ENCODE measurements at regions not wholly inside any gene's neighbourhood (a gene's known extent, or its start where the extent isn't known, plus 50 kb on each side); places are given as distances from the start of the nearest gene placed in this dataset.

DNA sequence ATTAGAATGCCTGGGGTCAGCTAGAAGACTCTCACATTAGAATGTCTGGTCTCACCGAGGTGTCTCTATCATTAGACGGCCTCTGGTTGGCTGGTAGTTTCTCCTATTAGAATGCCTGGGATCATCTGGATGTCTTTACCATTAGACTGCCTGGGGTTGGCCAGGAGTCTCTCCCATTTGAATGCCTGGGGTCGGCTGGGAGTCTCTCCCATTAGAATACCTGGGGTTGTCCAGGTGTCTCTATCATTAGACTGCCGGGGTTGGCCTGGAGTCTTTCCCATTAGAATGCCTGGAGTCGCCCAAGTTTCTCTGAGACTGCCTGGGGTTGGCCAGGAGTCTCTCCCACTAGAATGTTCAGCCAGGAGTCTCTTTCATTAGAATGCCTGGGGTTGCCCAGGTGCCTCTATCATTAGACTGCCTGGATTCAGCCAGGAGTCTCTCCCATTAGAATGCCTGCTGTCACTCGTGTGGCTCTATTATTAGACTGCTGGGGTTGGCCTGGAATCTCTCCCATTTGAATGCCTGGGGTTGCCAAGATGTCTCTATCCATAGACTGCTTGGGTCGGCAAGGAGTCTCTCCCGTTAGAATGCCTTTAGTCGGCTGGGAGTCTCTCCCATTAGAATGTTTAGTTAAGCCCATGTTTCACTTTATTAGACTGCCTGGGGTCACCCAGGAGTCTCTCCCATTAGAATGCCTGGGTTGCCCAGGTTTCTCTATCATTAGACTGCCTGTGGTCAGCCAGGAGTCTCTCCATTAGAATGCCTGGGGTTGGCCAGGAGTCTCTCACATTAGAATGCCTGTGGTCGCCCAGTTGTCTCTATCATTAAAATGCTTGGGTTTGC is 1467.8 kb downstream of the UQCRFS1 start:
- ATAC-seq: no peak
- peaks cover 49% of the 10 kb centered on the region for H3K27me3 Mint-ChIP-seq (ENCODE audit: low read depth)
- H3K4me3 Mint-ChIP-seq: no peak overlapping the region
- CTCF ChIA-PET: no interaction called here
- POLR2A ChIA-PET: no interaction called here
- peaks cover 4% of the 10 kb centered on the region for H3K4me1 Mint-ChIP-seq
- TF ChIP-seq, protein P1, sequence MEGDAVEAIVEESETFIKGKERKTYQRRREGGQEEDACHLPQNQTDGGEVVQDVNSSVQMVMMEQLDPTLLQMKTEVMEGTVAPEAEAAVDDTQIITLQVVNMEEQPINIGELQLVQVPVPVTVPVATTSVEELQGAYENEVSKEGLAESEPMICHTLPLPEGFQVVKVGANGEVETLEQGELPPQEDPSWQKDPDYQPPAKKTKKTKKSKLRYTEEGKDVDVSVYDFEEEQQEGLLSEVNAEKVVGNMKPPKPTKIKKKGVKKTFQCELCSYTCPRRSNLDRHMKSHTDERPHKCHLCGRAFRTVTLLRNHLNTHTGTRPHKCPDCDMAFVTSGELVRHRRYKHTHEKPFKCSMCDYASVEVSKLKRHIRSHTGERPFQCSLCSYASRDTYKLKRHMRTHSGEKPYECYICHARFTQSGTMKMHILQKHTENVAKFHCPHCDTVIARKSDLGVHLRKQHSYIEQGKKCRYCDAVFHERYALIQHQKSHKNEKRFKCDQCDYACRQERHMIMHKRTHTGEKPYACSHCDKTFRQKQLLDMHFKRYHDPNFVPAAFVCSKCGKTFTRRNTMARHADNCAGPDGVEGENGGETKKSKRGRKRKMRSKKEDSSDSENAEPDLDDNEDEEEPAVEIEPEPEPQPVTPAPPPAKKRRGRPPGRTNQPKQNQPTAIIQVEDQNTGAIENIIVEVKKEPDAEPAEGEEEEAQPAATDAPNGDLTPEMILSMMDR (IDR thresholded peaks at IDR 0.05): no peak
- TF ChIP-seq, protein P2, sequence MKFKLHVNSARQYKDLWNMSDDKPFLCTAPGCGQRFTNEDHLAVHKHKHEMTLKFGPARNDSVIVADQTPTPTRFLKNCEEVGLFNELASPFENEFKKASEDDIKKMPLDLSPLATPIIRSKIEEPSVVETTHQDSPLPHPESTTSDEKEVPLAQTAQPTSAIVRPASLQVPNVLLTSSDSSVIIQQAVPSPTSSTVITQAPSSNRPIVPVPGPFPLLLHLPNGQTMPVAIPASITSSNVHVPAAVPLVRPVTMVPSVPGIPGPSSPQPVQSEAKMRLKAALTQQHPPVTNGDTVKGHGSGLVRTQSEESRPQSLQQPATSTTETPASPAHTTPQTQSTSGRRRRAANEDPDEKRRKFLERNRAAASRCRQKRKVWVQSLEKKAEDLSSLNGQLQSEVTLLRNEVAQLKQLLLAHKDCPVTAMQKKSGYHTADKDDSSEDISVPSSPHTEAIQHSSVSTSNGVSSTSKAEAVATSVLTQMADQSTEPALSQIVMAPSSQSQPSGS (CRISPR knock-in tag; IDR thresholded peaks at IDR 0.05; ENCODE audit: borderline replicate concordance, low read depth): no peak
- TF ChIP-seq, protein P3, sequence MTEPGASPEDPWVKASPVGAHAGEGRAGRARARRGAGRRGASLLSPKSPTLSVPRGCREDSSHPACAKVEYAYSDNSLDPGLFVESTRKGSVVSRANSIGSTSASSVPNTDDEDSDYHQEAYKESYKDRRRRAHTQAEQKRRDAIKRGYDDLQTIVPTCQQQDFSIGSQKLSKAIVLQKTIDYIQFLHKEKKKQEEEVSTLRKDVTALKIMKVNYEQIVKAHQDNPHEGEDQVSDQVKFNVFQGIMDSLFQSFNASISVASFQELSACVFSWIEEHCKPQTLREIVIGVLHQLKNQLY (CRISPR knock-in tag; IDR thresholded peaks at IDR 0.05): no peak
- TF ChIP-seq TCF7 (CRISPR knock-in tag; IDR thresholded peaks at IDR 0.05; ENCODE audit: low read depth) (no peak), ZNF671 (CRISPR knock-in tag; IDR thresholded peaks at IDR 0.05) (no peak), ZNF263 (CRISPR knock-in tag; IDR thresholded peaks at IDR 0.05; ENCODE audit: low read depth) (no peak), CREB1 (CRISPR knock-in tag; IDR thresholded peaks at IDR 0.05) (no peak)
- TF ChIP-seq, protein P4, sequence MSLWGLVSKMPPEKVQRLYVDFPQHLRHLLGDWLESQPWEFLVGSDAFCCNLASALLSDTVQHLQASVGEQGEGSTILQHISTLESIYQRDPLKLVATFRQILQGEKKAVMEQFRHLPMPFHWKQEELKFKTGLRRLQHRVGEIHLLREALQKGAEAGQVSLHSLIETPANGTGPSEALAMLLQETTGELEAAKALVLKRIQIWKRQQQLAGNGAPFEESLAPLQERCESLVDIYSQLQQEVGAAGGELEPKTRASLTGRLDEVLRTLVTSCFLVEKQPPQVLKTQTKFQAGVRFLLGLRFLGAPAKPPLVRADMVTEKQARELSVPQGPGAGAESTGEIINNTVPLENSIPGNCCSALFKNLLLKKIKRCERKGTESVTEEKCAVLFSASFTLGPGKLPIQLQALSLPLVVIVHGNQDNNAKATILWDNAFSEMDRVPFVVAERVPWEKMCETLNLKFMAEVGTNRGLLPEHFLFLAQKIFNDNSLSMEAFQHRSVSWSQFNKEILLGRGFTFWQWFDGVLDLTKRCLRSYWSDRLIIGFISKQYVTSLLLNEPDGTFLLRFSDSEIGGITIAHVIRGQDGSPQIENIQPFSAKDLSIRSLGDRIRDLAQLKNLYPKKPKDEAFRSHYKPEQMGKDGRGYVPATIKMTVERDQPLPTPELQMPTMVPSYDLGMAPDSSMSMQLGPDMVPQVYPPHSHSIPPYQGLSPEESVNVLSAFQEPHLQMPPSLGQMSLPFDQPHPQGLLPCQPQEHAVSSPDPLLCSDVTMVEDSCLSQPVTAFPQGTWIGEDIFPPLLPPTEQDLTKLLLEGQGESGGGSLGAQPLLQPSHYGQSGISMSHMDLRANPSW (CRISPR knock-in tag; conservative IDR thresholded peaks at IDR 0.05; ENCODE audit: low read depth): no peak
- TF ChIP-seq, protein P5, sequence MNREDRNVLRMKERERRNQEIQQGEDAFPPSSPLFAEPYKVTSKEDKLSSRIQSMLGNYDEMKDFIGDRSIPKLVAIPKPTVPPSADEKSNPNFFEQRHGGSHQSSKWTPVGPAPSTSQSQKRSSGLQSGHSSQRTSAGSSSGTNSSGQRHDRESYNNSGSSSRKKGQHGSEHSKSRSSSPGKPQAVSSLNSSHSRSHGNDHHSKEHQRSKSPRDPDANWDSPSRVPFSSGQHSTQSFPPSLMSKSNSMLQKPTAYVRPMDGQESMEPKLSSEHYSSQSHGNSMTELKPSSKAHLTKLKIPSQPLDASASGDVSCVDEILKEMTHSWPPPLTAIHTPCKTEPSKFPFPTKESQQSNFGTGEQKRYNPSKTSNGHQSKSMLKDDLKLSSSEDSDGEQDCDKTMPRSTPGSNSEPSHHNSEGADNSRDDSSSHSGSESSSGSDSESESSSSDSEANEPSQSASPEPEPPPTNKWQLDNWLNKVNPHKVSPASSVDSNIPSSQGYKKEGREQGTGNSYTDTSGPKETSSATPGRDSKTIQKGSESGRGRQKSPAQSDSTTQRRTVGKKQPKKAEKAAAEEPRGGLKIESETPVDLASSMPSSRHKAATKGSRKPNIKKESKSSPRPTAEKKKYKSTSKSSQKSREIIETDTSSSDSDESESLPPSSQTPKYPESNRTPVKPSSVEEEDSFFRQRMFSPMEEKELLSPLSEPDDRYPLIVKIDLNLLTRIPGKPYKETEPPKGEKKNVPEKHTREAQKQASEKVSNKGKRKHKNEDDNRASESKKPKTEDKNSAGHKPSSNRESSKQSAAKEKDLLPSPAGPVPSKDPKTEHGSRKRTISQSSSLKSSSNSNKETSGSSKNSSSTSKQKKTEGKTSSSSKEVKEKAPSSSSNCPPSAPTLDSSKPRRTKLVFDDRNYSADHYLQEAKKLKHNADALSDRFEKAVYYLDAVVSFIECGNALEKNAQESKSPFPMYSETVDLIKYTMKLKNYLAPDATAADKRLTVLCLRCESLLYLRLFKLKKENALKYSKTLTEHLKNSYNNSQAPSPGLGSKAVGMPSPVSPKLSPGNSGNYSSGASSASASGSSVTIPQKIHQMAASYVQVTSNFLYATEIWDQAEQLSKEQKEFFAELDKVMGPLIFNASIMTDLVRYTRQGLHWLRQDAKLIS (CRISPR knock-in tag; IDR thresholded peaks at IDR 0.05; ENCODE audit: borderline replicate concordance): no peak
- TF ChIP-seq, protein P6, sequence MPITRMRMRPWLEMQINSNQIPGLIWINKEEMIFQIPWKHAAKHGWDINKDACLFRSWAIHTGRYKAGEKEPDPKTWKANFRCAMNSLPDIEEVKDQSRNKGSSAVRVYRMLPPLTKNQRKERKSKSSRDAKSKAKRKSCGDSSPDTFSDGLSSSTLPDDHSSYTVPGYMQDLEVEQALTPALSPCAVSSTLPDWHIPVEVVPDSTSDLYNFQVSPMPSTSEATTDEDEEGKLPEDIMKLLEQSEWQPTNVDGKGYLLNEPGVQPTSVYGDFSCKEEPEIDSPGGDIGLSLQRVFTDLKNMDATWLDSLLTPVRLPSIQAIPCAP (CRISPR knock-in tag; IDR thresholded peaks at IDR 0.05): no peak
- TF ChIP-seq, protein P7, sequence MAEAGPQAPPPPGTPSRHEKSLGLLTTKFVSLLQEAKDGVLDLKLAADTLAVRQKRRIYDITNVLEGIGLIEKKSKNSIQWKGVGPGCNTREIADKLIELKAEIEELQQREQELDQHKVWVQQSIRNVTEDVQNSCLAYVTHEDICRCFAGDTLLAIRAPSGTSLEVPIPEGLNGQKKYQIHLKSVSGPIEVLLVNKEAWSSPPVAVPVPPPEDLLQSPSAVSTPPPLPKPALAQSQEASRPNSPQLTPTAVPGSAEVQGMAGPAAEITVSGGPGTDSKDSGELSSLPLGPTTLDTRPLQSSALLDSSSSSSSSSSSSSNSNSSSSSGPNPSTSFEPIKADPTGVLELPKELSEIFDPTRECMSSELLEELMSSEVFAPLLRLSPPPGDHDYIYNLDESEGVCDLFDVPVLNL (CRISPR knock-in tag; IDR thresholded peaks at IDR 0.05; ENCODE audit: borderline replicate concordance, low read depth): no peak
- no peak overlapping the region for H3K27ac Mint-ChIP-seq
- H3K36me3 Mint-ChIP-seq: peaks cover 42% of the 10 kb centered on the region
- DNase-seq (ENCODE audit: low spot score): no peak
- H3K9me3 Mint-ChIP-seq: peaks cover 44% of the 10 kb centered on the region

All from WTC11 (cell line).